GM21515 (cell line): ENCODE measurements at regions not wholly inside any gene's neighbourhood (a gene's known extent, or its start where the extent isn't known, plus 50 kb on each side); places are given as distances from the start of the nearest gene placed in this dataset.

Source experiments
- ATAC-seq: cut with Tn5 transposase; IDR thresholded peaks from one replicate; pipeline ENCODE4 v1.9.1; 2021; ENCODE audit not compliant: unreplicated experiment

- no peak for ATAC-seq
Measured at GRCh38 chr3:117628823-117629291, 919.3 kb downstream of the TUSC7 start.

- no peak for ATAC-seq
Measured at GRCh38 chr3:117629505-117629904, 919.9 kb downstream of the TUSC7 start.

- peak; percentile 61 for ATAC-seq
Measured at GRCh38 chr3:117630469-117630868, 920.9 kb downstream of the TUSC7 start.

- ATAC-seq, result no peak
Measured at GRCh38 chr3:117630885-117631284, 921.3 kb downstream of the TUSC7 start.

- ATAC-seq, result no peak
Measured at GRCh38 chr3:117631781-117632180, 922.2 kb downstream of the TUSC7 start.

GRCh38 chr3:117632191-117632590, 922.6 kb downstream of the TUSC7 start:
- ATAC-seq, result no peak

GRCh38 chr3:117633207-117633606, 923.6 kb downstream of the TUSC7 start:
- ATAC-seq, result no peak

GRCh38 chr3:117637666-117638065, 928.1 kb downstream of the TUSC7 start:
- no peak for ATAC-seq

- ATAC-seq, result no peak
Measured at GRCh38 chr3:117644203-117644602, 934.6 kb downstream of the TUSC7 start.

- ATAC-seq, result no peak
Measured at GRCh38 chr3:117645561-117646242, 936.1 kb downstream of the TUSC7 start.

GRCh38 chr3:117647435-117647834, 937.9 kb downstream of the TUSC7 start:
- no peak for ATAC-seq

GRCh38 chr3:117651246-117651645, 941.7 kb downstream of the TUSC7 start:
- ATAC-seq, result no peak

- ATAC-seq, result no peak
Measured at GRCh38 chr3:117656391-117656790, 946.8 kb downstream of the TUSC7 start.

GRCh38 chr3:117657278-117657677, 947.7 kb downstream of the TUSC7 start:
- ATAC-seq, result no peak

- no peak for ATAC-seq
Measured at GRCh38 chr3:117660941-117661817, 951.6 kb downstream of the TUSC7 start.

GRCh38 chr3:117661818-117662095, 952.2 kb downstream of the TUSC7 start:
- ATAC-seq, result no peak

GRCh38 chr3:117665296-117665695, 955.7 kb downstream of the TUSC7 start:
- no peak for ATAC-seq

- ATAC-seq, result no peak
Measured at GRCh38 chr3:117666325-117666724, 956.7 kb downstream of the TUSC7 start.

- ATAC-seq, result no peak
Measured at GRCh38 chr3:117666812-117667211, 957.2 kb downstream of the TUSC7 start.

- ATAC-seq, result no peak
Measured at GRCh38 chr3:117669774-117670173, 960.2 kb downstream of the TUSC7 start.

- ATAC-seq, result no peak
Measured at GRCh38 chr3:117671722-117672318, 962.2 kb downstream of the TUSC7 start.

- ATAC-seq, result no peak
Measured at GRCh38 chr3:117674321-117674720, 964.7 kb downstream of the TUSC7 start.
